Endothelial cell of umbilical vein (primary cell): ENCODE measurements at regions not wholly inside any gene's neighbourhood (a gene's known extent, or its start where the extent isn't known, plus 50 kb on each side); places are given as distances from the start of the nearest gene placed in this dataset.

Experiments used
- BruUV-seq: library from RNA; stranded (reverse); fragments of 400-500 nt; replicated peaks from 2 replicates; lab custom pipeline; 2021; lab: Mats Ljungman, UMichigan
- CTCF ChIA-PET: fragments of 300-600, 350-600 bp; sonication (Branson Sonifier 250); formaldehyde crosslinking; loops from one replicate; lab custom pipeline; 2021; ENCODE audit warnings: antibody characterized with exemption, inconsistent platforms; lab: Charles Lee
- POLR2A ChIA-PET: fragments of 300-600, 350-600 bp; sonication (Branson Sonifier 250); formaldehyde crosslinking; loops from one replicate; lab custom pipeline; 2021; ENCODE audit warnings: antibody characterized with exemption, inconsistent platforms; lab: Charles Lee
- DNase-seq: peaks from one replicate; pipeline ENCODE4 v3.0.0-alpha.2; 2011; ENCODE audit warnings: low read depth, low spot score
- FAIRE-seq: peaks from 2 replicates; lab custom pipeline; 2011; peaks lifted over from hg19 to GRCh38; lab: Jason Lieb, UNC
- H2AFZ ChIP-seq: 2 replicates; pipeline ENCODE4 v1.6.0; 2012; ENCODE audit warnings: low read depth, low read length, control low read depth, inconsistent platforms
- H3K27ac ChIP-seq: 2 replicates; pipeline ENCODE4 v1.5.1; 2011; ENCODE audit warnings: low read depth, mild to moderate bottlenecking, control low read depth, low read length, moderate library complexity; ENCODE audit not compliant: insufficient read depth
- H3K27me3 ChIP-seq, 2 experiments: 2 replicates each; pipeline versions ENCODE4 v1.6.0 to v1.6.1; 2011; ENCODE audit warnings: low read length in 2 of 2, mixed read lengths in 1 of 2; ENCODE audit not compliant: control insufficient read depth in 2 of 2, insufficient read depth in 2 of 2
- H3K36me3 ChIP-seq, 2 experiments: 2 replicates in 1 of 2; 3 replicates in 1 of 2; pipeline ENCODE4 v1.5.1; 2011; ENCODE audit warnings: low read length in 2 of 2, mild to moderate bottlenecking in 1 of 2, moderate library complexity in 1 of 2; ENCODE audit not compliant: control insufficient read depth in 2 of 2, insufficient read depth in 2 of 2; ENCODE audit errors: extremely low read depth in 1 of 2
- H3K4me1 ChIP-seq: 3 replicates; pipeline ENCODE4 v1.5.1; 2011; ENCODE audit warnings: mild to moderate bottlenecking, low read length; ENCODE audit not compliant: control insufficient read depth, insufficient read depth; ENCODE audit errors: extremely low read depth
- H3K4me2 ChIP-seq: 2 replicates; pipeline ENCODE4 v1.6.1; 2011; ENCODE audit warnings: low read length, control low read depth, mixed read lengths; ENCODE audit not compliant: insufficient read depth
- H3K4me3 ChIP-seq, 3 experiments: fragments of 200-600 bp in 1 of 3; sonication (generic), shearing (Covaris generic) in 1 of 3; replicated peaks in 1 of 3; 2 replicates each; pipeline ENCODE4 v1.5.1; 2011 to 2016; ENCODE audit warnings: control low read depth in 3 of 3, low read length in 3 of 3, mild to moderate bottlenecking in 2 of 3, inconsistent platforms in 1 of 3, low read depth in 1 of 3, moderate library complexity in 1 of 3; ENCODE audit not compliant: insufficient read depth in 1 of 3
- H3K79me2 ChIP-seq: 2 replicates; pipeline ENCODE4 v1.6.0; 2012; ENCODE audit warnings: low read length, inconsistent platforms; ENCODE audit not compliant: control insufficient read depth, insufficient read depth
- H3K9ac ChIP-seq: replicated peaks from 2 replicates; pipeline ENCODE3; 2011; ENCODE audit warnings: low read length, control low read depth; ENCODE audit not compliant: insufficient read depth; ENCODE audit errors: extremely low read depth
- H3K9me1 ChIP-seq: replicated peaks from 3 replicates; pipeline ENCODE4 v1.6.0; 2011; ENCODE audit warnings: mild to moderate bottlenecking, low read length; ENCODE audit not compliant: control insufficient read depth, insufficient read depth; ENCODE audit errors: extremely low read depth
- H3K9me3 ChIP-seq: replicated peaks from 2 replicates; pipeline ENCODE4 v1.5.1; 2012; ENCODE audit warnings: low read length, inconsistent platforms; ENCODE audit not compliant: control insufficient read depth, insufficient read depth
- H4K20me1 ChIP-seq: replicated peaks from 2 replicates; pipeline ENCODE3; 2011; ENCODE audit warnings: mild to moderate bottlenecking, low read length; ENCODE audit not compliant: control insufficient read depth, insufficient read depth; ENCODE audit errors: extremely low read depth
- CTCF ChIP-seq, 2 donors: IDR thresholded peaks; 1 replicate in 1 of 2; 2 replicates in 1 of 2; pipeline ENCODE4 v1.5.1; 2011; ENCODE audit warnings: low read length in 2 of 2, mild to moderate bottlenecking in 2 of 2, moderate library complexity in 2 of 2, control low read depth in 1 of 2, inconsistent platforms in 1 of 2, low read depth in 1 of 2; ENCODE audit not compliant: insufficient read depth in 1 of 2; ENCODE audit errors: extremely low read depth in 1 of 2
- EZH2 ChIP-seq: IDR thresholded peaks from 2 replicates; pipeline ENCODE4 v1.6.1; 2012; ENCODE audit warnings: borderline replicate concordance, low read depth, mild to moderate bottlenecking, moderate library complexity, low read length, inconsistent platforms; ENCODE audit not compliant: severe bottlenecking
- FOS ChIP-seq: IDR thresholded peaks from 2 replicates; pipeline ENCODE4 v1.6.1; 2011; ENCODE audit warnings: mild to moderate bottlenecking, low read length, moderate library complexity, borderline replicate concordance; ENCODE audit not compliant: insufficient read depth
- GATA2 ChIP-seq: IDR thresholded peaks from 2 replicates; pipeline ENCODE4 v1.7.0; 2011; ENCODE audit warnings: low read depth, mild to moderate bottlenecking, moderate library complexity, mixed read lengths, low read length; ENCODE audit not compliant: insufficient read length, insufficient read depth
- JUN ChIP-seq: IDR thresholded peaks from 2 replicates; pipeline ENCODE4 v1.6.1; 2011; ENCODE audit warnings: borderline replicate concordance, low read depth; ENCODE audit not compliant: insufficient read length, insufficient read depth
- MAX ChIP-seq: IDR thresholded peaks from 2 replicates; pipeline ENCODE4 v1.6.1; 2011; ENCODE audit not compliant: insufficient read depth, insufficient read length
- MYC ChIP-seq: IDR thresholded peaks from one replicate; pipeline ENCODE4 v1.6.1; 2011; ENCODE audit warnings: mild to moderate bottlenecking, low read depth, low read length
- POLR2A ChIP-seq: IDR thresholded peaks from 2 replicates; pipeline ENCODE4 v1.6.1; 2012; ENCODE audit warnings: low read depth, mild to moderate bottlenecking, control low read depth, low read length
- POLR2AphosphoS5 ChIP-seq: IDR thresholded peaks from 2 replicates; pipeline ENCODE4 v1.6.1; 2012; ENCODE audit warnings: low read depth, mild to moderate bottlenecking, control low read depth, low read length, moderate library complexity; ENCODE audit not compliant: insufficient read depth
- dilution Hi-C: fragments of 300-500 bp; cut with MboI; formaldehyde crosslinking; loops from one replicate; pipeline ENCODE4 v1.15.0; 2019; ENCODE audit warnings: low sequenced_read_pairs; ENCODE audit not compliant: extremely low pct_ligation_motif_present
- intact Hi-C: fragments of 100-400 bp; cut with micrococcal nuclease; formaldehyde crosslinking; loops from one replicate; pipeline ENCODE4 v1.10.0; 2022

- ChIA-PET POLR2A (no interaction called here), CTCF (no interaction called here)
- H3K4me3 ChIP-seq = no peak overlapping the region
- no peak for DNase-seq
- no TSS peak for BruUV-seq
- H3K9me3 ChIP-seq = no peaks in the 10 kb centered on the region
- H3K9me1 ChIP-seq = no peaks in the 10 kb centered on the region
- H2AFZ ChIP-seq = no peak overlapping the region
- no peaks in the 10 kb centered on the region for H3K79me2 ChIP-seq
- no peaks in the 10 kb centered on the region for H3K27me3 ChIP-seq
- no peak overlapping the region for H3K9ac ChIP-seq
- no peaks in the 10 kb centered on the region for H3K36me3 ChIP-seq
- intact Hi-C loops = no loop called here
- H3K4me2 ChIP-seq = no peak overlapping the region
- dilution Hi-C loops = no loop called here
- TF ChIP-seq CTCF (IDR thresholded peaks at IDR 0.05; ENCODE audit: extremely low read depth in 1 of 2, insufficient read depth in 1 of 2, low read depth in 1 of 2, low read length in 2 of 2) (no peak), MAX (no peak), POLR2A (no peak), POLR2AphosphoS5 (no peak), JUN (no peak), FOS (no peak), GATA2 (no peak), MYC (no peak), EZH2 (no peak)
- no peaks in the 10 kb centered on the region for H4K20me1 ChIP-seq
- H3K4me1 ChIP-seq = no peaks in the 10 kb centered on the region
- FAIRE-seq = no peak
- H3K27ac ChIP-seq = no peak overlapping the region
Observed at GRCh38 chr1:219824338-219824737, 104.0 kb downstream of the SLC30A10 start.
